OCI-LY7 (cell line): ENCODE measurements at regions not wholly inside any gene's neighbourhood (a gene's known extent, or its start where the extent isn't known, plus 50 kb on each side); places are given as distances from the start of the nearest gene placed in this dataset.

ENCODE experiments used
- BruUV-seq: library from RNA; stranded (reverse); fragments of 400-500 nt; replicated peaks from 2 replicates; lab custom pipeline; 2021; lab: Mats Ljungman, UMichigan
- CTCF ChIA-PET: fragments of 300-600 bp; sonication (Branson Sonifier 250); formaldehyde crosslinking; loops from one replicate; lab custom pipeline; 2022; ENCODE audit warnings: antibody characterized with exemption; ENCODE audit not compliant: unreplicated experiment; lab: Charles Lee
- POLR2A ChIA-PET: fragments of 300-600 bp; sonication (Branson Sonifier 250); formaldehyde crosslinking; loops from one replicate; lab custom pipeline; 2022; ENCODE audit warnings: antibody characterized with exemption; lab: Charles Lee
- DNase-seq: peaks from one replicate; pipeline ENCODE4 v3.0.0-alpha.2; 2015; ENCODE audit warnings: low spot score
- H2AFZ ChIP-seq: fragments of 200-600 bp; sonication (generic), shearing (Covaris generic); 2 replicates; pipeline ENCODE4 v1.6.1; 2014; ENCODE audit warnings: mild to moderate bottlenecking, antibody characterized with exemption, low read length, moderate library complexity
- H3K27ac ChIP-seq: fragments of 200-600 bp; sonication (generic); 2 replicates; pipeline ENCODE4 v1.5.1; 2014; ENCODE audit warnings: mixed run types, low read depth, mild to moderate bottlenecking, moderate library complexity, low read length, inconsistent platforms; ENCODE audit not compliant: poor library complexity, severe bottlenecking
- H3K36me3 ChIP-seq: fragments of 200-600 bp; sonication (generic); 2 replicates; pipeline ENCODE4 v1.6.1; 2014; ENCODE audit warnings: mild to moderate bottlenecking, antibody characterized with exemption, low read length, moderate library complexity, mixed read lengths; ENCODE audit not compliant: insufficient read depth
- H3K4me1 ChIP-seq: fragments of 200-600 bp; sonication (generic); 2 replicates; pipeline ENCODE4 v1.5.1; 2014; ENCODE audit warnings: mild to moderate bottlenecking, low read length; ENCODE audit not compliant: insufficient read depth, poor library complexity, severe bottlenecking
- H3K4me2 ChIP-seq: fragments of 200-600 bp; sonication (generic); 2 replicates; pipeline ENCODE4 v1.6.1; 2014; ENCODE audit warnings: mild to moderate bottlenecking, low read length
- H3K4me3 ChIP-seq: fragments of 200-600 bp; sonication (generic); 2 replicates; pipeline ENCODE4 v1.5.1; 2014; ENCODE audit warnings: mild to moderate bottlenecking, low read depth, low read length; ENCODE audit not compliant: poor library complexity, severe bottlenecking
- H3K79me2 ChIP-seq: fragments of 200-600 bp; sonication (generic); 2 replicates; pipeline ENCODE4 v1.6.1; 2016; ENCODE audit warnings: low read depth, mild to moderate bottlenecking, low read length, moderate library complexity, mixed read lengths; ENCODE audit not compliant: insufficient read depth
- H3K9me2 ChIP-seq: fragments of 200-600 bp; sonication (generic); 2 replicates; pipeline ENCODE4 v1.6.1; 2016; ENCODE audit warnings: mild to moderate bottlenecking, low read length, mixed read lengths; ENCODE audit not compliant: insufficient read depth
- H3K9me3 ChIP-seq: fragments of 200-600 bp; sonication (generic); 2 replicates; pipeline ENCODE4 v1.6.1; 2014; ENCODE audit warnings: mild to moderate bottlenecking, mixed run types, low read length, mixed read lengths
- H4K20me1 ChIP-seq: fragments of 200-600 bp; sonication (generic); 2 replicates; pipeline ENCODE4 v1.6.1; 2014; ENCODE audit warnings: mild to moderate bottlenecking, antibody characterized with exemption, low read length, moderate library complexity, mixed read lengths; ENCODE audit not compliant: insufficient read depth
- EZH2phosphoT487 ChIP-seq: fragments of 200-600 bp; sonication (generic); IDR thresholded peaks from 2 replicates; pipeline ENCODE4 v1.6.1; 2018; ENCODE audit warnings: low read depth, borderline replicate concordance, mild to moderate bottlenecking, mixed run types, antibody characterized with exemption, low read length, moderate library complexity, mixed read lengths
- intact Hi-C: fragments of 100-400 bp; cut with micrococcal nuclease; formaldehyde crosslinking; loops from one replicate; pipeline ENCODE4 v1.10.0; 2022; ENCODE audit not compliant: unreplicated experiment
- TF ChIP-seq, protein P1 (sequence below): fragments of 200-600 bp; sonication (generic); conservative IDR thresholded peaks from 2 replicates; pipeline ENCODE4 v1.5.1; 2014; ENCODE audit warnings: mild to moderate bottlenecking, antibody characterized with exemption, low read length, moderate library complexity, mixed read lengths

GRCh38 chr7:131836733-131837132, 280.3 kb upstream of the PODXL start:
- Histone ChIP-seq H3K79me2 (no peaks in the 10 kb centered on the region), H3K4me2 (no peak overlapping the region), H4K20me1 (no peaks in the 10 kb centered on the region), H3K36me3 (no peaks in the 10 kb centered on the region), H3K9me3 (no peaks in the 10 kb centered on the region), H2AFZ (no peak overlapping the region), H3K27ac (no peak overlapping the region), H3K9me2 (no peaks in the 10 kb centered on the region), H3K4me1 (no peaks in the 10 kb centered on the region), H3K4me3 (no peak overlapping the region)
- BruUV-seq = no TSS peak
- DNase-seq = no peak
- ChIA-PET CTCF (no interaction called here), POLR2A (no interaction called here)
- no peak for TF ChIP-seq EZH2phosphoT487
- TF ChIP-seq, protein P1, sequence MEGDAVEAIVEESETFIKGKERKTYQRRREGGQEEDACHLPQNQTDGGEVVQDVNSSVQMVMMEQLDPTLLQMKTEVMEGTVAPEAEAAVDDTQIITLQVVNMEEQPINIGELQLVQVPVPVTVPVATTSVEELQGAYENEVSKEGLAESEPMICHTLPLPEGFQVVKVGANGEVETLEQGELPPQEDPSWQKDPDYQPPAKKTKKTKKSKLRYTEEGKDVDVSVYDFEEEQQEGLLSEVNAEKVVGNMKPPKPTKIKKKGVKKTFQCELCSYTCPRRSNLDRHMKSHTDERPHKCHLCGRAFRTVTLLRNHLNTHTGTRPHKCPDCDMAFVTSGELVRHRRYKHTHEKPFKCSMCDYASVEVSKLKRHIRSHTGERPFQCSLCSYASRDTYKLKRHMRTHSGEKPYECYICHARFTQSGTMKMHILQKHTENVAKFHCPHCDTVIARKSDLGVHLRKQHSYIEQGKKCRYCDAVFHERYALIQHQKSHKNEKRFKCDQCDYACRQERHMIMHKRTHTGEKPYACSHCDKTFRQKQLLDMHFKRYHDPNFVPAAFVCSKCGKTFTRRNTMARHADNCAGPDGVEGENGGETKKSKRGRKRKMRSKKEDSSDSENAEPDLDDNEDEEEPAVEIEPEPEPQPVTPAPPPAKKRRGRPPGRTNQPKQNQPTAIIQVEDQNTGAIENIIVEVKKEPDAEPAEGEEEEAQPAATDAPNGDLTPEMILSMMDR = no peak
- intact Hi-C loops = no loop called here

DNA sequence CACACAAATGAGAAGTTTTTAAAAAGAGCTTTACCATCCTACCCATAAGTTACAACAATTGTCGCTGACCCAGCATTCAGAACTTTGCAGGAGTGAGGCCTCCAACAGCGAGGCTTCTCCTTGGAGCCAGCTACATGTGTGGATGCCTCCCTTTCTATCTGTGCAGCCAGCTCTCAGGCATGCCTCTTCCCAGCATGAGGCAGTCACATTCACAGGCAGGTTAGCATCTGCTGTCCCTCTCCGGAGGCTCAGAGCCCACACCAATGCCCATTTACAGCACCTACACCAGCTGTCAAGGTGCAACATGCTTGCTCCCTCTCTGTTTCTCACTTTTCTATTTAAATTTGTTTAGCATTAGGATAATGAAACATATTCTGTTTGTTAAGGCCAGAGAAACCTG, 278.7 kb upstream of the PODXL start:
- Histone ChIP-seq H4K20me1 (no peaks in the 10 kb centered on the region), H3K9me2 (no peaks in the 10 kb centered on the region), H3K79me2 (no peaks in the 10 kb centered on the region), H3K27ac (no peak overlapping the region), H3K9me3 (no peaks in the 10 kb centered on the region), H3K4me3 (no peak overlapping the region), H3K4me1 (no peaks in the 10 kb centered on the region), H3K4me2 (no peak overlapping the region), H3K36me3 (no peaks in the 10 kb centered on the region), H2AFZ (no peak overlapping the region)
- no TSS peak for BruUV-seq
- CTCF ChIA-PET = no interaction called here
- POLR2A ChIA-PET = interaction anchor here (1.1 kb wide), 1 partner anchor 13 kb away, joined by 3 read pairs; no protein-coding TSS in a partner anchor
- no peak for TF ChIP-seq EZH2phosphoT487
- TF ChIP-seq, protein P1 = no peak
- no peak for DNase-seq
- intact Hi-C loops = no loop called here

GRCh38 chr7:131830681-131831080, 274.3 kb upstream of the PODXL start:
- Histone ChIP-seq H4K20me1 (no peaks in the 10 kb centered on the region), H3K4me1 (no peaks in the 10 kb centered on the region), H3K79me2 (no peaks in the 10 kb centered on the region), H3K9me3 (no peaks in the 10 kb centered on the region), H3K4me2 (no peak overlapping the region), H2AFZ (no peak overlapping the region), H3K4me3 (no peak overlapping the region), H3K9me2 (no peaks in the 10 kb centered on the region), H3K27ac (no peak overlapping the region), H3K36me3 (no peaks in the 10 kb centered on the region)
- no TSS peak for BruUV-seq
- no peak for TF ChIP-seq EZH2phosphoT487
- TF ChIP-seq, protein P1 = no peak
- DNase-seq = no peak
- CTCF ChIA-PET = no interaction called here
- POLR2A ChIA-PET = no interaction called here
- intact Hi-C loops = no loop called here
